Adipocyte (in vitro differentiated cells): ENCODE measurements at regions not wholly inside any gene's neighbourhood (a gene's known extent, or its start where the extent isn't known, plus 50 kb on each side); places are given as distances from the start of the nearest gene placed in this dataset.

Source experiments
- DNase-seq: peaks from one replicate; pipeline ENCODE4 v3.0.0-alpha.2; 2015; ENCODE audit warnings: low read depth
- H3K27me3 ChIP-seq: replicated peaks from 2 replicates; pipeline ENCODE4 v1.7.0; 2013; ENCODE audit warnings: mild to moderate bottlenecking, low read length, moderate library complexity; ENCODE audit not compliant: control insufficient read depth, insufficient read depth
- H3K36me3 ChIP-seq: 2 replicates; pipeline ENCODE4 v1.7.0; 2013; ENCODE audit warnings: low read length, mild to moderate bottlenecking, moderate library complexity; ENCODE audit not compliant: control insufficient read depth, insufficient read depth, severe bottlenecking
- H3K4me1 ChIP-seq: 2 replicates; pipeline ENCODE4 v1.7.0; 2013; ENCODE audit warnings: mild to moderate bottlenecking, low read length, moderate library complexity; ENCODE audit not compliant: control insufficient read depth, insufficient read depth
- H3K4me3 ChIP-seq: 2 replicates; pipeline ENCODE4 v1.7.0; 2013; ENCODE audit warnings: mild to moderate bottlenecking, low read length, moderate library complexity
- H3K9ac ChIP-seq: 2 replicates; pipeline ENCODE4 v1.7.0; 2013; ENCODE audit warnings: mild to moderate bottlenecking, low read length, moderate library complexity
- H3K9me3 ChIP-seq: 2 replicates; pipeline ENCODE4 v1.7.0; 2013; ENCODE audit warnings: mild to moderate bottlenecking, low read length, moderate library complexity; ENCODE audit not compliant: control insufficient read depth

GRCh38 chr12:24230061-24230701 lies 280.7 kb upstream of the SOX5 start:
- no peaks in the 10 kb centered on the region for H3K36me3 ChIP-seq
- no peaks in the 10 kb centered on the region for H3K9me3 ChIP-seq
- DNase-seq, result no peak
- no peak overlapping the region for H3K4me3 ChIP-seq
- no peaks in the 10 kb centered on the region for H3K27me3 ChIP-seq
- no peak overlapping the region for H3K9ac ChIP-seq
- peaks cover 38% of the 10 kb centered on the region for H3K4me1 ChIP-seq

GRCh38 chr12:24229031-24229700 lies 279.7 kb upstream of the SOX5 start:
- DNase-seq, result no peak
- peaks cover 38% of the 10 kb centered on the region for H3K4me1 ChIP-seq
- no peak overlapping the region for H3K4me3 ChIP-seq
- no peaks in the 10 kb centered on the region for H3K36me3 ChIP-seq
- no peaks in the 10 kb centered on the region for H3K9me3 ChIP-seq
- H3K9ac ChIP-seq, result no peak overlapping the region
- no peaks in the 10 kb centered on the region for H3K27me3 ChIP-seq

GRCh38 chr12:24228371-24228770 lies 278.9 kb upstream of the SOX5 start:
- no peaks in the 10 kb centered on the region for H3K36me3 ChIP-seq
- peaks cover 37% of the 10 kb centered on the region for H3K4me1 ChIP-seq
- no peak overlapping the region for H3K9ac ChIP-seq
- H3K9me3 ChIP-seq, result no peaks in the 10 kb centered on the region
- DNase-seq, result no peak
- H3K4me3 ChIP-seq, result no peak overlapping the region
- no peaks in the 10 kb centered on the region for H3K27me3 ChIP-seq

GRCh38 chr12:24227551-24227950 lies 278.1 kb upstream of the SOX5 start:
- Histone ChIP-seq H3K27me3 (no peaks in the 10 kb centered on the region), H3K9ac (no peak overlapping the region), H3K4me1 (peaks cover 44% of the 10 kb centered on the region), H3K36me3 (no peaks in the 10 kb centered on the region), H3K9me3 (no peaks in the 10 kb centered on the region), H3K4me3 (no peak overlapping the region)
- DNase-seq, result no peak

- Histone ChIP-seq H3K4me1 (peaks cover 50% of the 10 kb centered on the region), H3K4me3 (no peak overlapping the region), H3K9me3 (no peaks in the 10 kb centered on the region), H3K27me3 (no peaks in the 10 kb centered on the region), H3K36me3 (no peaks in the 10 kb centered on the region), H3K9ac (no peak overlapping the region)
- peak; percentile 4 for DNase-seq
Observed at GRCh38 chr12:24226745-24227350, 277.4 kb upstream of the SOX5 start.

- DNase-seq, result no peak
- Histone ChIP-seq H3K4me1 (peaks cover 43% of the 10 kb centered on the region), H3K4me3 (no peak overlapping the region), H3K36me3 (no peaks in the 10 kb centered on the region), H3K27me3 (no peaks in the 10 kb centered on the region), H3K9ac (no peak overlapping the region), H3K9me3 (no peaks in the 10 kb centered on the region)
Observed at GRCh38 chr12:24224401-24224800, 274.9 kb upstream of the SOX5 start.

GRCh38 chr12:24223926-24224325 lies 274.5 kb upstream of the SOX5 start:
- Histone ChIP-seq H3K9ac (no peak overlapping the region), H3K4me3 (no peak overlapping the region), H3K9me3 (no peaks in the 10 kb centered on the region), H3K4me1 (peaks cover 38% of the 10 kb centered on the region), H3K36me3 (no peaks in the 10 kb centered on the region), H3K27me3 (no peaks in the 10 kb centered on the region)
- no peak for DNase-seq

- no peaks in the 10 kb centered on the region for H3K27me3 ChIP-seq
- no peak overlapping the region for H3K4me3 ChIP-seq
- H3K9me3 ChIP-seq, result no peaks in the 10 kb centered on the region
- H3K36me3 ChIP-seq, result no peaks in the 10 kb centered on the region
- no peak for DNase-seq
- no peak overlapping the region for H3K9ac ChIP-seq
- peaks cover 30% of the 10 kb centered on the region for H3K4me1 ChIP-seq
Observed at GRCh38 chr12:24222968-24223367, 273.5 kb upstream of the SOX5 start.

GRCh38 chr12:24212496-24212895 lies 263.0 kb upstream of the SOX5 start:
- Histone ChIP-seq H3K27me3 (no peaks in the 10 kb centered on the region), H3K4me3 (no peak overlapping the region), H3K9me3 (no peaks in the 10 kb centered on the region), H3K9ac (no peak overlapping the region), H3K36me3 (no peaks in the 10 kb centered on the region), H3K4me1 (no peaks in the 10 kb centered on the region)
- no peak for DNase-seq

- Histone ChIP-seq H3K36me3 (no peaks in the 10 kb centered on the region), H3K4me3 (no peak overlapping the region), H3K27me3 (no peaks in the 10 kb centered on the region), H3K9me3 (no peaks in the 10 kb centered on the region), H3K4me1 (peaks cover 2% of the 10 kb centered on the region), H3K9ac (no peak overlapping the region)
- DNase-seq, result no peak
Observed at GRCh38 chr12:24206621-24207020, 257.2 kb upstream of the SOX5 start.

- no peak overlapping the region for H3K9ac ChIP-seq
- peaks cover 7% of the 10 kb centered on the region for H3K4me1 ChIP-seq
- H3K27me3 ChIP-seq, result no peaks in the 10 kb centered on the region
- H3K4me3 ChIP-seq, result no peak overlapping the region
- DNase-seq, result no peak
- H3K9me3 ChIP-seq, result no peaks in the 10 kb centered on the region
- no peaks in the 10 kb centered on the region for H3K36me3 ChIP-seq
Observed at GRCh38 chr12:24201258-24201970, 251.9 kb upstream of the SOX5 start.
